GM10248 (cell line): ENCODE measurements at regions not wholly inside any gene's neighbourhood (a gene's known extent, or its start where the extent isn't known, plus 50 kb on each side); places are given as distances from the start of the nearest gene placed in this dataset.

Experiments
- CTCF ChIA-PET: fragments of 300-600 bp; sonication (Branson Sonifier 250); formaldehyde crosslinking; extraction: SDS; loops from one replicate; lab custom pipeline; 2021; ENCODE audit warnings: antibody characterized with exemption; lab: Yijun Ruan, JAX
- POLR2A ChIA-PET: fragments of 350-650 bp; sonication (Branson Sonifier 250); formaldehyde crosslinking; extraction: SDS; loops from one replicate; lab custom pipeline; 2020; ENCODE audit warnings: antibody characterized with exemption; lab: Yijun Ruan, JAX
- DNase-seq: peaks from one replicate; pipeline ENCODE4 v3.0.0; 2012; ENCODE audit errors: extremely low spot score
- CTCF ChIP-seq: IDR thresholded peaks from 2 replicates; pipeline ENCODE4 v1.5.1; 2012; ENCODE audit warnings: mild to moderate bottlenecking, low read depth; ENCODE audit errors: extremely low read depth, missing control alignments, control extremely low read depth

GRCh38 chr2:123644053-123644452 lies 381.0 kb upstream of the CNTNAP5 start:
- DNase-seq: no peak
- ChIA-PET POLR2A (no interaction called here), CTCF (interaction anchor here (2.6 kb wide), 1 partner anchor 10 kb away, joined by 10 read pairs; no protein-coding TSS in a partner anchor)
- no peak for TF ChIP-seq CTCF

- no peak for DNase-seq
- POLR2A ChIA-PET: no interaction called here
- no peak for TF ChIP-seq CTCF
- CTCF ChIA-PET: no interaction called here
These were observed 377.1 kb upstream of the CNTNAP5 start for GRCh38 chr2:123648016-123648415.

GRCh38 chr2:123648956-123649355 lies 376.1 kb upstream of the CNTNAP5 start:
- no peak for DNase-seq
- TF ChIP-seq CTCF: no peak
- ChIA-PET POLR2A (no interaction called here), CTCF (interaction anchor here (1.3 kb wide), 1 partner anchor 13 kb away, joined by 3 read pairs; no protein-coding TSS in a partner anchor)

GRCh38 chr2:123651151-123651550 lies 373.9 kb upstream of the CNTNAP5 start:
- ChIA-PET CTCF (interaction anchor here (1.6 to 1.9 kb wide), 2 partner anchors 9 to 12 kb away, joined by 3 to 4 read pairs; no protein-coding TSS in a partner anchor), POLR2A (no interaction called here)
- TF ChIP-seq CTCF: no peak
- DNase-seq: no peak

GRCh38 chr2:123652320-123652719 lies 372.8 kb upstream of the CNTNAP5 start:
- DNase-seq: no peak
- ChIA-PET POLR2A (no interaction called here), CTCF (interaction anchor here (1.4 to 2.7 kb wide), 3 partner anchors 9 to 15 kb away, joined by 3 to 10 read pairs (median 4); no protein-coding TSS in a partner anchor)
- TF ChIP-seq CTCF: no peak

- DNase-seq: no peak
- CTCF ChIA-PET: no interaction called here
- POLR2A ChIA-PET: no interaction called here
- no peak for TF ChIP-seq CTCF
These were observed 368.5 kb upstream of the CNTNAP5 start for GRCh38 chr2:123656590-123656989.
